ENCODE measurements at regions not wholly inside any gene's neighbourhood (a gene's known extent, or its start where the extent isn't known, plus 50 kb on each side); places are given as distances from the start of the nearest gene placed in this dataset.

GRCh38 chr5:115718927-115719326 is 93.1 kb upstream of the TMED7 start:
- DNase-seq: no peak
- CTCF ChIA-PET: no interaction called here
- no peaks in the 10 kb centered on the region for H4K20me1 ChIP-seq (ENCODE audit: insufficient read depth)
- no peaks in the 10 kb centered on the region for H3K79me2 ChIP-seq (ENCODE audit: low read depth)
- no peak overlapping the region for H2AFZ ChIP-seq
- no peaks in the 10 kb centered on the region for H3K36me3 ChIP-seq (ENCODE audit: low read depth)
- peaks cover 9% of the 10 kb centered on the region for H3K27me3 ChIP-seq (ENCODE audit: insufficient read depth, low read depth)
- BruUV-seq (replicated peaks): no TSS peak
- no peaks in the 10 kb centered on the region for H3K9me3 ChIP-seq (ENCODE audit: insufficient read depth, low read depth)
- no peak overlapping the region for H3K4me3 ChIP-seq
- no peaks in the 10 kb centered on the region for H3K9me2 ChIP-seq (ENCODE audit: insufficient read depth)
- H3K4me1 ChIP-seq (replicated peaks; ENCODE audit: insufficient read depth): no peaks in the 10 kb centered on the region
- H3K27ac ChIP-seq: no peak overlapping the region
- POLR2A ChIA-PET (ENCODE audit: unreplicated experiment): no interaction called here
- intact Hi-C loops (cut with micrococcal nuclease; ENCODE audit: unreplicated experiment): no loop called here
- H3K4me2 ChIP-seq: no peak overlapping the region
- H3F3A ChIP-seq (ENCODE audit: insufficient read depth, low read depth): no peaks in the 10 kb centered on the region
- TF ChIP-seq EZH2 (IDR thresholded peaks at IDR 0.05; ENCODE audit: low read depth): no peak
- TF ChIP-seq, protein P1, sequence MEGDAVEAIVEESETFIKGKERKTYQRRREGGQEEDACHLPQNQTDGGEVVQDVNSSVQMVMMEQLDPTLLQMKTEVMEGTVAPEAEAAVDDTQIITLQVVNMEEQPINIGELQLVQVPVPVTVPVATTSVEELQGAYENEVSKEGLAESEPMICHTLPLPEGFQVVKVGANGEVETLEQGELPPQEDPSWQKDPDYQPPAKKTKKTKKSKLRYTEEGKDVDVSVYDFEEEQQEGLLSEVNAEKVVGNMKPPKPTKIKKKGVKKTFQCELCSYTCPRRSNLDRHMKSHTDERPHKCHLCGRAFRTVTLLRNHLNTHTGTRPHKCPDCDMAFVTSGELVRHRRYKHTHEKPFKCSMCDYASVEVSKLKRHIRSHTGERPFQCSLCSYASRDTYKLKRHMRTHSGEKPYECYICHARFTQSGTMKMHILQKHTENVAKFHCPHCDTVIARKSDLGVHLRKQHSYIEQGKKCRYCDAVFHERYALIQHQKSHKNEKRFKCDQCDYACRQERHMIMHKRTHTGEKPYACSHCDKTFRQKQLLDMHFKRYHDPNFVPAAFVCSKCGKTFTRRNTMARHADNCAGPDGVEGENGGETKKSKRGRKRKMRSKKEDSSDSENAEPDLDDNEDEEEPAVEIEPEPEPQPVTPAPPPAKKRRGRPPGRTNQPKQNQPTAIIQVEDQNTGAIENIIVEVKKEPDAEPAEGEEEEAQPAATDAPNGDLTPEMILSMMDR (conservative IDR thresholded peaks at IDR 0.05): no peak

DNA sequence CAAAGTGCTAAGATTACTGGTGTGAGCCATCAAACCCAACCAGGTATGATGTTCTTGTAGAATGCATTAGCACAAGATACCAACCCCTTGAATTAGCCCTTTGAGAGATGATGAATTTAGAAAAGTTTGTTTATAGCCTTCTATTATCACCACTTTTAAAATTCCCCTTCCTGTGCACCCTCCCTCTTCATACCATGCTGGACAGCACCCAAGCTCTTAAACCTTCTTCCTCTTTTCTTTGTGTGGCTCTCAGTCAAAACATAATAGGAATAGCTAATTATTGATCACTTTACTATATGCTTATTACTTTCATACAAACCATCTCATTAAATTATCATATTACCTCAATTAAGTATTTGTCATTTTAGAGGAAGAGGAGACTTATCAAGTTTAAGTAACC is 87.6 kb upstream of the TMED7 start:
- BruUV-seq (replicated peaks): no TSS peak
- H2AFZ ChIP-seq: no peak overlapping the region
- no peaks in the 10 kb centered on the region for H3K79me2 ChIP-seq (ENCODE audit: low read depth)
- H3K4me2 ChIP-seq: no peak overlapping the region
- ChIA-PET CTCF (no interaction called here), POLR2A (ENCODE audit: unreplicated experiment) (no interaction called here)
- TF ChIP-seq, protein P1 (conservative IDR thresholded peaks at IDR 0.05): no peak
- no peak for TF ChIP-seq EZH2 (IDR thresholded peaks at IDR 0.05; ENCODE audit: low read depth)
- no peak overlapping the region for H3K4me3 ChIP-seq
- DNase-seq: no peak
- H3K4me1 ChIP-seq (replicated peaks; ENCODE audit: insufficient read depth): no peaks in the 10 kb centered on the region
- H3K27me3 ChIP-seq (ENCODE audit: insufficient read depth, low read depth): no peaks in the 10 kb centered on the region
- no peaks in the 10 kb centered on the region for H3K9me3 ChIP-seq (ENCODE audit: insufficient read depth, low read depth)
- intact Hi-C loops (cut with micrococcal nuclease; ENCODE audit: unreplicated experiment): no loop called here
- no peaks in the 10 kb centered on the region for H3F3A ChIP-seq (ENCODE audit: insufficient read depth, low read depth)
- no peaks in the 10 kb centered on the region for H4K20me1 ChIP-seq (ENCODE audit: insufficient read depth)
- H3K9me2 ChIP-seq (ENCODE audit: insufficient read depth): no peaks in the 10 kb centered on the region
- no peak overlapping the region for H3K27ac ChIP-seq
- H3K36me3 ChIP-seq (ENCODE audit: low read depth): no peaks in the 10 kb centered on the region

DNA sequence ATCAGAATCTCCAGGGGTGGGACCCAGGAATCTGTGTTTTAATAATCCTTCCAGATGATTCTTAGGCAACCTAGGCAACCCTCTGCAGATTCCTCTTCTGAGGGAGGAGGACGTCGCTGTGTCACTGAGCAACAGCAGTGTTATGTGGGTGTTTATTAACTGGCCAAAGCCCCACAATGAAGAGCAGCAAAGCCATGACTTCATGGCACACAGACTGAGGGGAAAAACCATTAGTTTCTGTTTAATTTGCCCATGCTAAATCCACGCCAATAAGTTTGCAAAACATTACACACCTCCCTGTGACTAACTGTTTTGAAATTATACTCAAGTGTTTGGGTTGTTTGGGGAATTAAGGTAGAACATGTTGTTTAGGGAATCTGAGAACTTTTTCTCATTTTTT is 83.7 kb upstream of the TMED7 start:
- intact Hi-C loops (cut with micrococcal nuclease; ENCODE audit: unreplicated experiment): no loop called here
- Histone ChIP-seq H3K4me3 (no peak overlapping the region), H3F3A (ENCODE audit: insufficient read depth, low read depth) (no peaks in the 10 kb centered on the region), H3K4me1 (replicated peaks; ENCODE audit: insufficient read depth) (no peaks in the 10 kb centered on the region), H3K4me2 (no peak overlapping the region), H2AFZ (no peak overlapping the region), H3K27ac (no peak overlapping the region), H3K9me2 (ENCODE audit: insufficient read depth) (no peaks in the 10 kb centered on the region), H3K79me2 (ENCODE audit: low read depth) (no peaks in the 10 kb centered on the region), H3K27me3 (ENCODE audit: insufficient read depth, low read depth) (no peaks in the 10 kb centered on the region), H3K9me3 (ENCODE audit: insufficient read depth, low read depth) (no peaks in the 10 kb centered on the region), H3K36me3 (ENCODE audit: low read depth) (no peaks in the 10 kb centered on the region), H4K20me1 (ENCODE audit: insufficient read depth) (no peaks in the 10 kb centered on the region)
- no TSS peak for BruUV-seq (replicated peaks)
- CTCF ChIA-PET: no interaction called here
- no peak for TF ChIP-seq EZH2 (IDR thresholded peaks at IDR 0.05; ENCODE audit: low read depth)
- TF ChIP-seq, protein P1 (conservative IDR thresholded peaks at IDR 0.05): no peak
- DNase-seq: no peak
- POLR2A ChIA-PET (ENCODE audit: unreplicated experiment): no interaction called here

Data from PC-9 (cell line).